Sigmoid colon (tissue), 4 donors: ENCODE measurements at regions not wholly inside any gene's neighbourhood (a gene's known extent, or its start where the extent isn't known, plus 50 kb on each side); places are given as distances from the start of the nearest gene placed in this dataset.

Experiments
- CTCF ChIP-seq, 4 experiments: fragments of 450-650 bp in 3 of 4; fragments of 200-600 bp in 1 of 4; IDR thresholded peaks; one replicate each; pipeline ENCODE4 v1.5.1; 2016 to 2019; ENCODE audit warnings: antibody characterized with exemption in 4 of 4, mild to moderate bottlenecking in 3 of 4, moderate library complexity in 2 of 4
- EP300 ChIP-seq, 4 donors: sonication (generic); formaldehyde crosslinking; IDR thresholded peaks; one replicate each; pipeline ENCODE4 v1.6.1; 2017; ENCODE audit warnings: antibody characterized with exemption in 4 of 4
- POLR2A ChIP-seq, 2 donors: fragments of 450-650 bp; IDR thresholded peaks; one replicate each; pipeline ENCODE4 v1.6.1; 2016; ENCODE audit warnings: antibody characterized with exemption in 2 of 2, mild to moderate bottlenecking in 2 of 2, moderate library complexity in 2 of 2

- TF ChIP-seq CTCF (IDR thresholded peaks at IDR 0.05) (no peak), POLR2A (IDR thresholded peaks at IDR 0.05) (no peak), EP300 (IDR thresholded peaks at IDR 0.05) (no peak)
Measured at GRCh38 chr3:11906407-11906806, 59.7 kb upstream of the TAMM41 start.
